COLO668 (cell line): ENCODE measurements at regions not wholly inside any gene's neighbourhood (a gene's known extent, or its start where the extent isn't known, plus 50 kb on each side); places are given as distances from the start of the nearest gene placed in this dataset.

Experiments used
- DNase-seq: peaks from one replicate; lab custom pipeline; 2025; ENCODE audit not compliant: unreplicated experiment; lab: John Stamatoyannopoulos, UW

GRCh38 chr6:147122823-147123222, 81.4 kb upstream of the STXBP5 start:
- no peak for DNase-seq

DNA sequence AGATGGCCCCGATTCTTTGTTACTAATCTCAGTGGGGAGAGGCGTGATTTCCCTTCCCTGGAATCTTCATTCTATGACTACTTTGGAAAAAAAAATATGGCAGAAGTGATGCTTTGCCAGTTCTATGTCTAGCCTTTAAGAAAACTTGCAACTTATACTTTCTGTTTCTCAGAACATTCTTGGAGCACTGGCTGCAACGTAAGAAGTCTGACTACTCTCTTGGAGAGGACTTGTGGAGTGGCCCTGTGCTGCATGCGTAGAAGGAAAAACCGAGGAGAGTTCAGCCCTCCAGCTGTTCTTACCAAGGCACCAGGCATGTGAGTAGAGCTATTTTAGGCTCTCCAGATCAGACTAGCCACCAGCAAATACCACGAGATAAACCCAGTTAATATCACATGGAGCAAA, 77.6 kb upstream of the STXBP5 start:
- no peak for DNase-seq

DNA sequence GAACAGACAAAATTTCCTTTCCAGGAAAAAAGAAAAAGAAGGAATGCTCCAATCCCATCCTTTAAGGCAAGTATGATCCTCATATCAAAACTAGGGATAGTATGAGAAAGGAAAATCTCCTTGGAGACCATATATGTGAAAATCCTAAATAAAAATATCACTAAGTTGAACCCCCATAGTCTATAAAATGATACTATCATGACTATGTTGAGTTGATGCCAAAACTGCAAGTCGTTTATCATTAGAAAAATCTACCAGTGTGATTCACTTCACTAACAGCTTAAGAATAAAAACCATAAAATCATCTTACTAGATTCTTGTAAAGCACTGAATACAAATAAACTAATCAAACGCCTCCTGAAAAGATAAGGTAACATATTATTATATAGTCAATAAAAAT, 76.6 kb upstream of the STXBP5 start:
- DNase-seq = no peak

DNA sequence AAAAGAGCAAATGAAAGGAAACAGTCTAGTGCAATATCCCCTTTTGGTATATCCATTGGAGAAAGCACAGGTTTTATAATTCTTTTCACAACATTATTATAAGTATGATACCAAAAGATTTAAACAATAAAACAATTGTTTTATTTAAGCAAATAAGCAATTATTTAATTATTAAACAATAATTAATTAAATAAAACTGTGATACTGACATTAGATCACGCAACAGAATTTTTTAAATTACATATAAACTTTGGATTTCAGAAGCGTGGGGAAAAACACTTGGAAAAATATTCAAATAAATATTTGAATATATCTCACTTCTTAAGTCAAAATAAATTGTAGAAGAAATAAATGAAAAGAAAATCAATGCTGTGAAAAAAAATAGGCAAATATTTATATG, 76.2 kb upstream of the STXBP5 start:
- DNase-seq = no peak

- no peak for DNase-seq
Measured at GRCh38 chr6:147131532-147132128, 72.6 kb upstream of the STXBP5 start.

DNA sequence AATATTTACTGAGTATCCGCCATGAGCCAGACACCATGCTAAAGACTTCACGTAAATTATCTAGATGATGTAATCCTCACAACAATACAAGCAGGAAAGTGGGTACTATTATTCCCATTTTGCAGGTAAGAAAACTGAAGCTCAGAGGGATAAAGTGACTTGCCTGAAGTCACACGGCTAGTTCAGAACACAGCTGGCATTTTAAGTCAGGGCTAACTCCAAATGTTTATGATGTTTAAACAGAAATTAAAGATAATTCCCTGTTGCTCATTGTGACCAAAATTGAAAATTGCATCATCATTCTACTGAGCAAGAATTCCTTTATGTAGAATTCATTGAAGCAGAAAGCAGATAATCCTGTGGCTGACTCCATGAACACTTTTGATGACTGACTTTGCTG, 71.3 kb upstream of the STXBP5 start:
- DNase-seq = no peak

DNA sequence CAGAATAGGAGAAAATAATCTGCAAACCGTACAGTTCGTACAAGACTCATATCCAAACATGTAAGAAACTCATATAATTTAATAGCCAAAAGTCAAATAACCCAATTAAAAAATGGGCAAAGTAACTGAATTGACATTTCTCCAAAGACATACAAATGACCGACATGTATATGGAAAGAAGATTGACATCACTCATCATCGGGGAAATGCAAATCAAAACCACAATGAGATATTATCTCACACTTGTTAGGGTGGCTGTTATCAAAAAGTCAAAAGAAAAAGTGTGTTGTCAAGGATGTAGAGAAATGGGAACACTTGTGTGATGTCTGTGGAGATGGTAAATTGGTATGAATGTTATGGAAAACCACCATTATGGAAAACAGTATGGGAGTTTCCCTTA, 70.5 kb upstream of the STXBP5 start:
- no peak for DNase-seq

DNA sequence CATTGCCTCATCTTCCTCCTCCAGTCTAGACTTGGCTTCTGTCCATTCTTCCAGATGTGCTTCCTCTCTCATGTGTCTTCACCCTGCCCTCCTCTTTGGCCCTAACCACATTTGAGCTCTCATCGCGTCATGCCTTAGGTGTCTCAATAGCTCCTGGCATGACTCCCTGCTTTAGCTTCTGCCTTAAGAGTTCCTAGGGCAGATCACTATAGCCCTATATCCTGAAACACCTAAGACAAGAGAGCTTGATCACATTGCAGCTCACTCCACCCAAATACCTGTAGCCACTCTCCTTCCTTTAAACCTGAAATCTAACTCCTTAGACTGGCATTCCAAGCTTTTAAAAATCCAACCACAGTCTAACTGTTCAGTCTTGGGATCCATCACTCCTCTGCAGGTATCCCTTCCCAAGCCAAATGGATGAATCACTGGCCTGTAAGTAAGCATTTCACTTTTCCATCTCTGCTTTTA, 69.0 kb upstream of the STXBP5 start:
- DNase-seq = no peak

- no peak for DNase-seq
Measured at GRCh38 chr6:147136057-147136456, 68.2 kb upstream of the STXBP5 start.

DNA sequence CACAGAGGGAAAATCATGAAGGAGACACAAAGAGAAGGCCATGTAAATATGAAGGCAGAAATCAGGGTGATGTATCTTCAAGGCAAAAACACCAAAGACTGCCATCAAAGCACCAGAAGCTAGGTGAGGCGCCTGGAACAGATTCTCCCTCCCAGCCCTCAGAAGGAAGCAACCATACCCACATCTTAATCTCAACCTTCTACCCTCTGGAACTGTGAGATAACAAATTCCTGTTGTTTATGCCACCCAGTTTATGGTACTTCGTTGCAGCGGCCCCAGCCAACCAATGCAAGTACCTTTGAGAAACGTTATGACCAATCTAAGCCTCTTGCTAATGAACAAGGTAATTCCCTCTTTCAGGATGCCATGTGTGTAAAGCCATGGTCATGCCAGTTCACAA, 66.2 kb upstream of the STXBP5 start:
- no peak for DNase-seq

- DNase-seq = no peak
Measured at GRCh38 chr6:147138835-147139234, 65.4 kb upstream of the STXBP5 start.

DNA sequence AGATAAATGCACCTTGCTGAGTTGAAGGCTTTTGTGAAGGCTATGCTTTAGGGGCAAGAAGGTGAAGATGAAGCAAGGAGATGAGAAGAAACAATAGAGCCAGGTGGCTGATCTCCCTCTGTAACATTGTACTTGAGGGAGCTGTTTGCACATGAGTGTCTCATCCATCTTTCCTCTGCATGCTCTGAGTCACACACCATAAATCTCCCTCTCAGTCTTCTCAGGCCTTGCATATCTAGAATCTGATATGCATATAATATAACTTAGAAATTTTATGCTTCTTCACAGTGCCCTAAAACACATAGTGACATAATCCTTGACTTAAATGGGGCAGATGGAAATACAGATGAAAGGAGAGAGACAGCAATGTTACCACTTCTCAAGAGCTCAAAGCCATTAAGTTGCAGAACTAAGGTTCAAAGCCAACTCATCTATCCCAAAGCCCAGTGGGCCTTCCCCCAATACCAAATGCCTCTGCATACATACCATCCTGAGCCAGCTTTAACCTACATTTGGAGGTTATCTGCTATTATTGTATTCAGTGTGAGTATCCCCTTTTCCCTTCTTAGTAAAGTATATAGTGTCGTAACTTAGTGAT, 62.4 kb upstream of the STXBP5 start:
- DNase-seq = no peak

- no peak for DNase-seq
Measured at GRCh38 chr6:147142684-147143245, 61.5 kb upstream of the STXBP5 start.

- no peak for DNase-seq
Measured at GRCh38 chr6:147149092-147149491, 55.1 kb upstream of the STXBP5 start.

- DNase-seq = no peak
Measured at GRCh38 chr6:147149826-147150225, 54.4 kb upstream of the STXBP5 start.

- DNase-seq = no peak
Measured at GRCh38 chr6:147150293-147150692, 53.9 kb upstream of the STXBP5 start.
